Adrenal gland (tissue), 5 donors: ENCODE measurements at regions not wholly inside any gene's neighbourhood (a gene's known extent, or its start where the extent isn't known, plus 50 kb on each side); places are given as distances from the start of the nearest gene placed in this dataset.

Source experiments
- CTCF ChIP-seq, 6 experiments: fragments of 450-650 bp in 4 of 6; fragments of 200-600 bp in 2 of 6; sonication (generic) in 1 of 6; IDR thresholded peaks; 1 replicate in 5 of 6; 2 replicates in 1 of 6; pipeline versions ENCODE4 v1.5.1 to v1.8.0; 2016 to 2021; ENCODE audit warnings: antibody characterized with exemption in 6 of 6, mild to moderate bottlenecking in 2 of 6, moderate library complexity in 1 of 6
- POLR2A ChIP-seq, 2 donors: fragments of 450-650 bp; IDR thresholded peaks; one replicate each; pipeline ENCODE4 v1.6.1; 2017; ENCODE audit warnings: antibody characterized with exemption in 2 of 2, mild to moderate bottlenecking in 2 of 2, moderate library complexity in 1 of 2
- donor health status: DM: no; HTN: no; CAD: no.

DNA sequence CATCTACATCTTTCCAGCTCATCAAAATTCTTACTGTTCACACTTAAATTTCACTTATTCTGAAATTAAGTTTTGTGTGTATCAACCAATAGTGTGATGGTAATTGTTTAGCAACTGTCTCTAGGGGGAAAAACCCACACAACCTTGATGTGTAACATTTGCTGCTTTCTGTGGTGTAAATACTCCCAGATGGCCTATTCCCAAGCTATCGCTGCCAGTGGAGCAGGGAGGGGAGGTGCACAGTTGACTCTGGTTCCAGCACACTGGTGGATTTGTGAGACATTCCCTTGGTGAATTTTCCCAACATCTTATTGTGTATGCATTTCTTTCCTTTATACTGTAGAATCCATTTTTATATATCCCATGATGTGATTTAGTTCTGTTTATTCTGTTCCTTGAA lies 275.9 kb upstream of the SHH start:
- TF ChIP-seq CTCF (IDR thresholded peaks at IDR 0.05) = no peak
- no peak for TF ChIP-seq POLR2A (IDR thresholded peaks at IDR 0.05)
